ENCODE measurements at regions not wholly inside any gene's neighbourhood (a gene's known extent, or its start where the extent isn't known, plus 50 kb on each side); places are given as distances from the start of the nearest gene placed in this dataset.

- peaks cover 0 to 4% (median 2%) of the 10 kb centered on the region in 7 donors for H3K9me3 Mint-ChIP-seq
- intact Hi-C loops (cut with micrococcal nuclease), result no loop called here
- no peak overlapping the region for H2AFZ ChIP-seq (ENCODE audit: insufficient read depth, low read depth, low read length, poor library complexity, severe bottlenecking)
- peaks cover 0 to 17% (median 13%) of the 10 kb centered on the region in 3 donors for H3K27me3 Mint-ChIP-seq (ENCODE audit: low read depth in 3 of 3)
- no peaks in the 10 kb centered on the region for H3K4me1 Mint-ChIP-seq
- no peak overlapping the region for H3K4me3 Mint-ChIP-seq
- no peak overlapping the region for H3K27ac ChIP-seq (ENCODE audit: low read depth in 1 of 2, low read length in 2 of 2)
- H3K4me1 ChIP-seq (ENCODE audit: control insufficient read depth in 1 of 2, insufficient read depth in 2 of 2, low read length in 2 of 2), result no peaks in the 10 kb centered on the region
- H4K20me1 ChIP-seq (ENCODE audit: insufficient read depth, low read length), result no peaks in the 10 kb centered on the region
- no peaks in the 10 kb centered on the region for H3K79me2 ChIP-seq (ENCODE audit: insufficient read depth, low read length)
- WGBS (ENCODE audit: insufficient coverage), result 8% methylated on average over 6 of the region's 12 CpGs
- DNase-seq, result no peak
- H3K9me3 ChIP-seq (replicated peaks in 1 of 2; ENCODE audit: control insufficient read depth in 1 of 2, insufficient read depth in 1 of 2, low read length in 2 of 2), result no peaks in the 10 kb centered on the region
- no peaks in the 10 kb centered on the region for H3K27me3 ChIP-seq (ENCODE audit: control insufficient read depth in 2 of 2, insufficient read depth in 2 of 2, low read length in 2 of 2)
- H3K27ac Mint-ChIP-seq, result no peak overlapping the region
- H3K36me3 ChIP-seq (replicated peaks in 1 of 2; ENCODE audit: control insufficient read depth in 1 of 2, insufficient read depth in 2 of 2, low read length in 2 of 2), result no peaks in the 10 kb centered on the region
- H3K4me2 ChIP-seq (replicated peaks; ENCODE audit: extremely low read depth, low read length, poor library complexity, severe bottlenecking), result no peak overlapping the region
- no peaks in the 10 kb centered on the region for H3K36me3 Mint-ChIP-seq
- no peak for TF ChIP-seq CTCF (IDR thresholded peaks at IDR 0.05)
- H3K9ac ChIP-seq (ENCODE audit: insufficient read depth, low read length, poor library complexity, severe bottlenecking), result no peak overlapping the region
- no peak overlapping the region for H3K4me3 ChIP-seq (replicated peaks in 1 of 3; ENCODE audit: low read depth in 2 of 3, low read length in 3 of 3)
These were observed 96.1 kb upstream of the UQCRFS1 start for GRCh38 chr19:29308977-29309590.

- H3K36me3 ChIP-seq (replicated peaks in 1 of 2; ENCODE audit: control insufficient read depth in 1 of 2, insufficient read depth in 2 of 2, low read length in 2 of 2), result no peaks in the 10 kb centered on the region
- no peak overlapping the region for H3K4me3 Mint-ChIP-seq
- H2AFZ ChIP-seq (ENCODE audit: insufficient read depth, low read depth, low read length, poor library complexity, severe bottlenecking), result no peak overlapping the region
- intact Hi-C loops (cut with micrococcal nuclease), result no loop called here
- H3K27ac ChIP-seq (ENCODE audit: low read depth in 1 of 2, low read length in 2 of 2), result no peak overlapping the region
- H3K4me3 ChIP-seq (replicated peaks in 1 of 3; ENCODE audit: low read depth in 2 of 3, low read length in 3 of 3), result no peak overlapping the region
- H3K4me2 ChIP-seq (replicated peaks; ENCODE audit: extremely low read depth, low read length, poor library complexity, severe bottlenecking), result no peak overlapping the region
- 52% methylated on average over 9 of the region's 9 CpGs for WGBS (ENCODE audit: insufficient coverage)
- H3K36me3 Mint-ChIP-seq, result no peaks in the 10 kb centered on the region
- no peaks in the 10 kb centered on the region for H3K4me1 Mint-ChIP-seq
- no peaks in the 10 kb centered on the region for H4K20me1 ChIP-seq (ENCODE audit: insufficient read depth, low read length)
- H3K27me3 ChIP-seq (ENCODE audit: control insufficient read depth in 2 of 2, insufficient read depth in 2 of 2, low read length in 2 of 2), result no peaks in the 10 kb centered on the region
- peaks cover 0 to 19% (median 13%) of the 10 kb centered on the region in 3 donors for H3K27me3 Mint-ChIP-seq (ENCODE audit: low read depth in 3 of 3)
- no peak for DNase-seq
- peaks cover 0 to 4% (median 2%) of the 10 kb centered on the region in 7 donors for H3K9me3 Mint-ChIP-seq
- H3K9ac ChIP-seq (ENCODE audit: insufficient read depth, low read length, poor library complexity, severe bottlenecking), result no peak overlapping the region
- no peak for TF ChIP-seq CTCF (IDR thresholded peaks at IDR 0.05)
- no peak overlapping the region for H3K27ac Mint-ChIP-seq
- no peaks in the 10 kb centered on the region for H3K9me3 ChIP-seq (replicated peaks in 1 of 2; ENCODE audit: control insufficient read depth in 1 of 2, insufficient read depth in 1 of 2, low read length in 2 of 2)
- no peaks in the 10 kb centered on the region for H3K4me1 ChIP-seq (ENCODE audit: control insufficient read depth in 1 of 2, insufficient read depth in 2 of 2, low read length in 2 of 2)
- H3K79me2 ChIP-seq (ENCODE audit: insufficient read depth, low read length), result no peaks in the 10 kb centered on the region
These were observed 96.7 kb upstream of the UQCRFS1 start for GRCh38 chr19:29309637-29310036.

Data from CD14-positive monocyte (primary cell).